SK-N-SH (cell line): ENCODE measurements at regions not wholly inside any gene's neighbourhood (a gene's known extent, or its start where the extent isn't known, plus 50 kb on each side); places are given as distances from the start of the nearest gene placed in this dataset.

Source experiments
- CHD2 ChIP-seq: fragments of 150-350 bp; IDR thresholded peaks from 2 replicates; pipeline ENCODE4 v1.6.1; 2018; ENCODE audit warnings: low read length; ENCODE audit not compliant: partially characterized antibody
- CTCF ChIP-seq: fragments of 200-600 bp; sonication (generic); IDR thresholded peaks from 2 replicates; pipeline ENCODE4 v1.6.1; 2017; ENCODE audit warnings: antibody characterized with exemption, mild to moderate bottlenecking, moderate library complexity
- FOXJ3 ChIP-seq: sonication (generic); formaldehyde crosslinking; IDR thresholded peaks from 2 replicates; pipeline ENCODE4 v1.5.1; 2020; ENCODE audit warnings: mild to moderate bottlenecking, missing genetic modification reagents
- FOXM1 ChIP-seq: IDR thresholded peaks from 2 replicates; pipeline ENCODE4 v1.4.0; 2012; ENCODE audit warnings: low read depth, mild to moderate bottlenecking
- GABPA ChIP-seq: IDR thresholded peaks from 2 replicates; pipeline ENCODE4 v1.4.0; 2012; ENCODE audit warnings: low read depth, mild to moderate bottlenecking
- MAX ChIP-seq: IDR thresholded peaks from 2 replicates; pipeline ENCODE4 v1.4.0; 2012; ENCODE audit warnings: low read depth
- RCOR1 ChIP-seq: fragments of 150-350 bp; IDR thresholded peaks from 2 replicates; pipeline ENCODE4 v1.6.1; 2017; ENCODE audit warnings: antibody characterized with exemption, low read length
- SMC3 ChIP-seq: IDR thresholded peaks from 2 replicates; pipeline ENCODE4 v1.6.1; 2012; ENCODE audit warnings: low read depth, low read length, improper control_type of control experiment
- USF2 ChIP-seq: fragments of 150-350 bp; IDR thresholded peaks from 2 replicates; pipeline ENCODE4 v1.6.1; 2017; ENCODE audit warnings: antibody characterized with exemption, low read length, low read depth, borderline replicate concordance

- TF ChIP-seq CTCF, result no peak
- TF ChIP-seq SMC3, result no peak
- no peak for TF ChIP-seq FOXJ3 (CRISPR knock-in tag)
- no peak for TF ChIP-seq GABPA
- TF ChIP-seq USF2, result no peak
- no peak for TF ChIP-seq CHD2
- TF ChIP-seq FOXM1, result no peak
- no peak for TF ChIP-seq MAX
- TF ChIP-seq RCOR1, result no peak
Measured at GRCh38 chr18:34632321-34632720, 77.8 kb upstream of the DTNA start.
